ENCODE measurements at regions not wholly inside any gene's neighbourhood (a gene's known extent, or its start where the extent isn't known, plus 50 kb on each side); places are given as distances from the start of the nearest gene placed in this dataset.
A peak's percentile ranks its signal among the peaks of the same experiment; 100 is the strongest.
"Not testable (repeated sequence)": the region's sequence is repeated elsewhere in the genome, so short reads cannot be mapped to it uniquely, and the experiment has no call there.

- Histone ChIP-seq H3K9me3 (ENCODE audit: low read depth) (no peaks in the 10 kb centered on the region), H2AFZ (no peak overlapping the region), H3K27ac (no peak overlapping the region), H4K20me1 (ENCODE audit: insufficient read depth, poor library complexity, severe bottlenecking) (no peaks in the 10 kb centered on the region), H3K4me1 (ENCODE audit: insufficient read depth) (no peaks in the 10 kb centered on the region), H3K27me3 (no peaks in the 10 kb centered on the region), H3K36me3 (replicated peaks; ENCODE audit: insufficient read depth, low read depth) (no peaks in the 10 kb centered on the region), H3K4me3 (no peak overlapping the region), H3K4me2 (no peak overlapping the region), H3K79me2 (no peaks in the 10 kb centered on the region), H3K9me2 (replicated peaks; ENCODE audit: insufficient read depth) (no peaks in the 10 kb centered on the region)
- WGBS (ENCODE audit: low lambda C conversion rate, missing lambda C conversion rate): 58% methylated on average over 7 of the region's 7 CpGs
- TF ChIP-seq EZH2phosphoT487 (IDR thresholded peaks at IDR 0.05; ENCODE audit: low read depth, severe bottlenecking, unreplicated experiment): no peak
- no peak for TF ChIP-seq EZH2 (IDR thresholded peaks at IDR 0.05; ENCODE audit: borderline replicate concordance)
- no peak for TF ChIP-seq CTCF (IDR thresholded peaks at IDR 0.05; ENCODE audit: poor library complexity)
- DNase-seq (ENCODE audit: low spot score): peak; percentile 9
These were observed 203.7 kb downstream of the IPMK start for GRCh38 chr10:58063861-58064480.

- not testable (repeated sequence) for H3K79me2 ChIP-seq; H3K4me3 ChIP-seq; H3K27me3 ChIP-seq; H3K4me2 ChIP-seq; H3K27ac ChIP-seq; H3K4me1 ChIP-seq (ENCODE audit: insufficient read depth); H4K20me1 ChIP-seq (ENCODE audit: insufficient read depth, poor library complexity, severe bottlenecking); H3K9me3 ChIP-seq (ENCODE audit: low read depth); H2AFZ ChIP-seq; H3K9me2 ChIP-seq (replicated peaks; ENCODE audit: insufficient read depth); H3K36me3 ChIP-seq (replicated peaks; ENCODE audit: insufficient read depth, low read depth); DNase-seq (ENCODE audit: low spot score)
- 100% methylated on average over 1 of the region's 1 CpG for WGBS (ENCODE audit: low lambda C conversion rate, missing lambda C conversion rate)
These were observed 209.0 kb downstream of the IPMK start for GRCh38 chr10:58058683-58059082.

- no peaks in the 10 kb centered on the region for H3K9me3 ChIP-seq (ENCODE audit: low read depth)
- WGBS (ENCODE audit: low lambda C conversion rate, missing lambda C conversion rate): 87% methylated on average over 2 of the region's 2 CpGs
- no peaks in the 10 kb centered on the region for H3K27me3 ChIP-seq
These were observed 212.8 kb downstream of the IPMK start for GRCh38 chr10:58054881-58055280.

GRCh38 chr10:58052772-58053171 is 214.9 kb downstream of the IPMK start:
- Histone ChIP-seq H3K9me3 (ENCODE audit: low read depth) (no peaks in the 10 kb centered on the region), H3K4me1 (ENCODE audit: insufficient read depth) (no peaks in the 10 kb centered on the region), H2AFZ (no peak overlapping the region), H3K79me2 (no peaks in the 10 kb centered on the region), H3K9me2 (replicated peaks; ENCODE audit: insufficient read depth) (no peaks in the 10 kb centered on the region), H3K4me2 (no peak overlapping the region), H3K36me3 (replicated peaks; ENCODE audit: insufficient read depth, low read depth) (no peaks in the 10 kb centered on the region), H3K27me3 (no peaks in the 10 kb centered on the region), H4K20me1 (ENCODE audit: insufficient read depth, poor library complexity, severe bottlenecking) (no peaks in the 10 kb centered on the region), H3K4me3 (no peak overlapping the region), H3K27ac (no peak overlapping the region)
- 93% methylated on average over 1 of the region's 1 CpG for WGBS (ENCODE audit: low lambda C conversion rate, missing lambda C conversion rate)
- no peak for DNase-seq (ENCODE audit: low spot score)
- no peak for TF ChIP-seq EZH2phosphoT487 (IDR thresholded peaks at IDR 0.05; ENCODE audit: low read depth, severe bottlenecking, unreplicated experiment)
- TF ChIP-seq EZH2 (IDR thresholded peaks at IDR 0.05; ENCODE audit: borderline replicate concordance): no peak
- no peak for TF ChIP-seq CTCF (IDR thresholded peaks at IDR 0.05; ENCODE audit: poor library complexity)

More at GRCh38 chr10:58054881-58055280, 212.8 kb downstream of the IPMK start:
- Histone ChIP-seq H3K36me3 (replicated peaks; ENCODE audit: insufficient read depth, low read depth) (no peaks in the 10 kb centered on the region), H2AFZ (no peak overlapping the region), H3K79me2 (no peaks in the 10 kb centered on the region), H3K4me1 (ENCODE audit: insufficient read depth) (no peaks in the 10 kb centered on the region), H3K4me2 (no peak overlapping the region), H3K9me2 (replicated peaks; ENCODE audit: insufficient read depth) (no peaks in the 10 kb centered on the region), H3K27ac (no peak overlapping the region), H3K4me3 (no peak overlapping the region), H4K20me1 (ENCODE audit: insufficient read depth, poor library complexity, severe bottlenecking) (no peaks in the 10 kb centered on the region)
- TF ChIP-seq EZH2phosphoT487 (IDR thresholded peaks at IDR 0.05; ENCODE audit: low read depth, severe bottlenecking, unreplicated experiment): no peak
- TF ChIP-seq CTCF (IDR thresholded peaks at IDR 0.05; ENCODE audit: poor library complexity): no peak
- TF ChIP-seq EZH2 (IDR thresholded peaks at IDR 0.05; ENCODE audit: borderline replicate concordance): no peak
- no peak for DNase-seq (ENCODE audit: low spot score)

Data from hepatocyte (in vitro differentiated cells).